ENCODE measurements at regions not wholly inside any gene's neighbourhood (a gene's known extent, or its start where the extent isn't known, plus 50 kb on each side); places are given as distances from the start of the nearest gene placed in this dataset.

DNA sequence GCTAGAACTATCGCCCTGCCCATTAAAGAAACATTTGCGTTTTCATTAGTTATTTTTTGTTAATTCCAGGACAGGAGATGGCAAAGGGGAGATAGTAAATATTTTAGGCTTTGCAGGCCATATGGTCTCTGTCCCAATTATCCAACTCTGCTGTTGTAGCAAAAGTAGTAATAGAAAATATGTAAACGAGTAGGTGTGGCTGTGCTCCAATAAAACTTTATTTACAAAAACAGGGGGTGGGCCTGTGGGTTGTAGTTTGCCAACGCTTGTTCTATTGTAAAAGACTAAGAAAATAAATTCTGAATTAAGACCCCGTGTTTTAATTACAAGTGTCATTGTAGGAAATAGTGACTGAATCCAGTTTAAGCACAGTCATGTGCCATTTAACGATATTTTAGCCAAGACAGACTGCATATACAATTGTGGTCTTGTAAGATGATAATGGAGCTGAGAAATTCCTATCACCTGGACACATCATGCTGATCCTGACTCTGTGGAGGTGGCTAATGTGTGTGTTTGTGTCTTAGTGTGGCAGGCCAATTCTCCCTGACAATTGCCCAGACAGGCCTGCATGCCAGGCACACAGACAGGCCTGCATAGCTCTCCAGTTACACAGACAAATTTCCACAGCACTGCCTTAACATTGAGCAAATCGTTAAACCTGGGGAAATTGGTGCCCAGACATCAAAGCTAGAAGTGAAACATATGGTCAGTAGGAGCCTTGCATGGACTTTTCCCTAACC lies 76.4 kb downstream of the SKA1 start:
- peaks cover 21% of the 10 kb centered on the region for H3K27me3 ChIP-seq (ENCODE audit: low read depth, low read length)
- no peak overlapping the region for H3K27ac ChIP-seq (ENCODE audit: low read length)
- H2AFZ ChIP-seq (ENCODE audit: low read depth, low read length): no peak overlapping the region
- no peak for TF ChIP-seq EZH2phosphoT487 (IDR thresholded peaks at IDR 0.05; ENCODE audit: low read depth)
- TF ChIP-seq, protein P1, sequence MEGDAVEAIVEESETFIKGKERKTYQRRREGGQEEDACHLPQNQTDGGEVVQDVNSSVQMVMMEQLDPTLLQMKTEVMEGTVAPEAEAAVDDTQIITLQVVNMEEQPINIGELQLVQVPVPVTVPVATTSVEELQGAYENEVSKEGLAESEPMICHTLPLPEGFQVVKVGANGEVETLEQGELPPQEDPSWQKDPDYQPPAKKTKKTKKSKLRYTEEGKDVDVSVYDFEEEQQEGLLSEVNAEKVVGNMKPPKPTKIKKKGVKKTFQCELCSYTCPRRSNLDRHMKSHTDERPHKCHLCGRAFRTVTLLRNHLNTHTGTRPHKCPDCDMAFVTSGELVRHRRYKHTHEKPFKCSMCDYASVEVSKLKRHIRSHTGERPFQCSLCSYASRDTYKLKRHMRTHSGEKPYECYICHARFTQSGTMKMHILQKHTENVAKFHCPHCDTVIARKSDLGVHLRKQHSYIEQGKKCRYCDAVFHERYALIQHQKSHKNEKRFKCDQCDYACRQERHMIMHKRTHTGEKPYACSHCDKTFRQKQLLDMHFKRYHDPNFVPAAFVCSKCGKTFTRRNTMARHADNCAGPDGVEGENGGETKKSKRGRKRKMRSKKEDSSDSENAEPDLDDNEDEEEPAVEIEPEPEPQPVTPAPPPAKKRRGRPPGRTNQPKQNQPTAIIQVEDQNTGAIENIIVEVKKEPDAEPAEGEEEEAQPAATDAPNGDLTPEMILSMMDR (IDR thresholded peaks at IDR 0.05; ENCODE audit: low read depth, low read length): no peak
- H4K20me1 ChIP-seq (ENCODE audit: insufficient read depth, low read length): no peaks in the 10 kb centered on the region
- no peaks in the 10 kb centered on the region for H3K79me2 ChIP-seq (ENCODE audit: low read length)
- H3K4me1 ChIP-seq (ENCODE audit: low read length): no peaks in the 10 kb centered on the region
- H3K9me3 ChIP-seq (ENCODE audit: insufficient read depth, low read length): no peaks in the 10 kb centered on the region; the same call in 1 of the 2 replicates
- no peak overlapping the region for H3K9ac ChIP-seq (ENCODE audit: low read length)
- H3K4me3 ChIP-seq (ENCODE audit: low read length): no peak overlapping the region
- no peaks in the 10 kb centered on the region for H3K36me3 ChIP-seq (replicated peaks; ENCODE audit: low read depth, low read length)
- H3K4me2 ChIP-seq (ENCODE audit: low read length): no peak overlapping the region

DNA sequence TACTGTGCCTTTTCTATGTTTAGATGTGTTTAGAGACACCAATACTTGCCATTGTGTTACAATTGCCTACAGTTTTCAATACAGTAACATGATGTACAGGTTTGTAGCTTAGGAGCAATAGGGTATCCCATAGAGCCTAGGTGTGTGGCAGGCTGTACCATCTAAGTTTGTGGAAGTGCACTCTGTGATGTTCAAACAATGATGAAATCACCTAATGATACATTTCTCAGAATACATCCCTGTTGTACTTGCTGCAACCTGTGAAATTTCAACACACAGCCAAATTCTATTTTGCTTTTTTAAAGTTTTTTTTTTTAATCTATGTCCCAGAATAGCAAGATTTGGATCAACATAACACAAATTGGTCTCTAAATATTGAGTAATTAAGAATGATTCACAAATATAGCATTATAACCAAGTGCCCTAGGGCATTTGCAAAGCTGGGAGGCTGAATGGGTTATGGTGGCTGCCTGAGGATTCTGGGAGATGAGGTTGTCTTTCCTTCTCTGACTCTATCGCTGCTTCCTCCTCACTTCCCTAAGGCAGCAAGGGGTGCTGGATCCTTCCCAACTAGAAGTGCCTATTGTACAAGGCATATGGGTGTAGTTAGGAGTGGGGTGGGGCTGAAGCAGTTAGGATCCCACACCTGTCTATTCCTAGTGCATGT lies 78.3 kb downstream of the SKA1 start:
- Histone ChIP-seq H3K27ac (ENCODE audit: low read length) (no peak overlapping the region), H3K4me3 (ENCODE audit: low read length) (no peak overlapping the region), H3K79me2 (ENCODE audit: low read length) (no peaks in the 10 kb centered on the region), H4K20me1 (ENCODE audit: insufficient read depth, low read length) (no peaks in the 10 kb centered on the region), H3K4me2 (ENCODE audit: low read length) (no peak overlapping the region), H2AFZ (ENCODE audit: low read depth, low read length) (no peak overlapping the region), H3K9me3 (ENCODE audit: insufficient read depth, low read length) (no peaks in the 10 kb centered on the region; the same call in 1 of the 2 replicates), H3K4me1 (ENCODE audit: low read length) (0 out of 2 replicates have a peak, but pooled peaks cover 3% of the 10 kb centered on the region), H3K9ac (ENCODE audit: low read length) (no peak overlapping the region), H3K36me3 (replicated peaks; ENCODE audit: low read depth, low read length) (no peaks in the 10 kb centered on the region), H3K27me3 (ENCODE audit: low read depth, low read length) (peaks cover 5% of the 10 kb centered on the region; the same call in 1 of the 2 replicates)
- TF ChIP-seq, protein P1 (IDR thresholded peaks at IDR 0.05; ENCODE audit: low read depth, low read length): no peak
- no peak for TF ChIP-seq EZH2phosphoT487 (IDR thresholded peaks at IDR 0.05; ENCODE audit: low read depth)

DNA sequence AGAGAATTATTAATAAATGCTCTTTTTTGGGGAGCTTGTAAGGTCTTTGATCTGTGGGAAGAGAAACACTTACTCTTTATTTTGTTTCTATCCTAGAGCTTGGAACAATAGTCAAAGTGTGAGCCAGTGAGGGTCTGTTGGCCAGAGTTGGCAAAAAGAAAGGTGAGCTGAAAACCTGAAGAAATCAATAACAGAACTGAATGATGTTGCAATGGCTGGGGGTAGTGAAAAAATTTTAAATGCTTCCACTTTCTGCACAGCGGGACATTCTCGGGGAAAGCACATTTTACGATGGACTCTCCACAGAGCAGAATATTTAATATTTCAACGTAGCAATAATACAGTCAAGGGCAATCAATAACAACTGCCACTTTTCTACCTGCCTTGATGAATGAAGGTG lies 78.9 kb downstream of the SKA1 start:
- H3K9me3 ChIP-seq (ENCODE audit: insufficient read depth, low read length): no peaks in the 10 kb centered on the region; the same call in 1 of the 2 replicates
- no peaks in the 10 kb centered on the region for H3K79me2 ChIP-seq (ENCODE audit: low read length)
- no peaks in the 10 kb centered on the region for H3K36me3 ChIP-seq (replicated peaks; ENCODE audit: low read depth, low read length)
- H3K27me3 ChIP-seq (ENCODE audit: low read depth, low read length): no peaks in the 10 kb centered on the region
- no peak overlapping the region for H3K4me3 ChIP-seq (ENCODE audit: low read length)
- no peak overlapping the region for H3K9ac ChIP-seq (ENCODE audit: low read length)
- H3K4me2 ChIP-seq (ENCODE audit: low read length): no peak overlapping the region
- H3K4me1 ChIP-seq (ENCODE audit: low read length): 0 out of 2 replicates have a peak, but pooled peaks cover 3% of the 10 kb centered on the region
- H4K20me1 ChIP-seq (ENCODE audit: insufficient read depth, low read length): no peaks in the 10 kb centered on the region
- H3K27ac ChIP-seq (ENCODE audit: low read length): no peak overlapping the region
- no peak overlapping the region for H2AFZ ChIP-seq (ENCODE audit: low read depth, low read length)
- TF ChIP-seq, protein P1 (IDR thresholded peaks at IDR 0.05; ENCODE audit: low read depth, low read length): no peak
- TF ChIP-seq EZH2phosphoT487 (IDR thresholded peaks at IDR 0.05; ENCODE audit: low read depth): no peak

DNA sequence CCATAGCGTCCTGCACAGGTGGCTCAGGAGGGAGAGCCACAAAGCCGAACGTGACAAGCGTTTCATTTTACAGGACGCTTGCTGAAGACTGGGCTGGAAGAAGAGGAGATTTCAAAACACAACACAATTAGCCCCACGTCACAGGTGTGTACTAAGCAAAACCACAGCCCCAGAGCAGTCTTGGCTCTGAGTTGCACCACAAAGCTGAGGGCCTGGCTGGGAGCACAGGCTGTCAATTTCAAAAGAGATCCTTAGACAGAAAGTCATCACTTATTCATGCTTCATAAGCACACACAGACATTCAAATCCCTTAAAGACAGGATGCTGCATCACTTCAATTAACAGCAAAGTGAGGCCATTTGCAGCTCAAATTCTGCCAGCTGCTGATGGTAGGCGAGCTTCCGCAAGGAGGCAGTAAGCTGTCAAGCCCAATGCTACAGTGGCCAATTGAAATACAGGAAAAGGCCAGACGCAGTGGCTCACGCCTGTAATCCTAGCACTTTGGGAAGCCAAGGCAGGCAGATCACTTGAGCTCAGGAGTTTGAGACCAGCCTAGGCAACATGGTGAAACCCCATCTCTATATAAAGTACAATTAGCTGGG lies 79.6 kb downstream of the SKA1 start:
- Histone ChIP-seq H3K4me2 (ENCODE audit: low read length) (no peak overlapping the region), H3K9me3 (ENCODE audit: insufficient read depth, low read length) (no peaks in the 10 kb centered on the region), H3K36me3 (replicated peaks; ENCODE audit: low read depth, low read length) (no peaks in the 10 kb centered on the region), H4K20me1 (ENCODE audit: insufficient read depth, low read length) (no peaks in the 10 kb centered on the region), H2AFZ (ENCODE audit: low read depth, low read length) (no peak overlapping the region), H3K27me3 (ENCODE audit: low read depth, low read length) (no peaks in the 10 kb centered on the region), H3K9ac (ENCODE audit: low read length) (no peak overlapping the region), H3K4me1 (ENCODE audit: low read length) (0 out of 2 replicates have a peak, but pooled peaks cover 3% of the 10 kb centered on the region), H3K79me2 (ENCODE audit: low read length) (no peaks in the 10 kb centered on the region), H3K27ac (ENCODE audit: low read length) (no peak overlapping the region), H3K4me3 (ENCODE audit: low read length) (no peak overlapping the region)
- TF ChIP-seq, protein P1 (IDR thresholded peaks at IDR 0.05; ENCODE audit: low read depth, low read length): no peak
- TF ChIP-seq EZH2phosphoT487 (IDR thresholded peaks at IDR 0.05; ENCODE audit: low read depth): no peak
